Psoas muscle (tissue), 7 donors: ENCODE measurements at regions not wholly inside any gene's neighbourhood (a gene's known extent, or its start where the extent isn't known, plus 50 kb on each side); places are given as distances from the start of the nearest gene placed in this dataset.
A peak's percentile ranks its signal among the peaks of the same experiment; 100 is the strongest.

Experiments
- ATAC-seq, 4 donors: fragments of 200-7000 bp; cut with Tn5 transposase; one replicate each; pipeline ENCODE4 v1.9.1; 2020; ENCODE audit warnings: moderate library complexity in 3 of 4, mild to moderate bottlenecking in 2 of 4
- DNase-seq, 2 donors: peaks; one replicate each; pipeline ENCODE4 v3.0.0-alpha.2; 2020
- H3K27ac ChIP-seq: fragments of 200-600 bp; one replicate; pipeline ENCODE4 v1.8.0; 2022
- H3K27me3 ChIP-seq, 3 donors: fragments of 200-600 bp in 1 of 3; one replicate each; pipeline versions ENCODE4 v1.6.1 to v1.8.0; 2013 to 2022; ENCODE audit warnings: low read length in 2 of 3, mild to moderate bottlenecking in 2 of 3, moderate library complexity in 1 of 3; ENCODE audit not compliant: insufficient read depth in 3 of 3
- H3K36me3 ChIP-seq, 2 donors: fragments of 200-600 bp in 1 of 2; one replicate each; pipeline versions ENCODE4 v1.6.1 to v1.8.0; 2013 to 2022; ENCODE audit warnings: low read depth in 1 of 2, mild to moderate bottlenecking in 1 of 2, moderate library complexity in 1 of 2; ENCODE audit not compliant: insufficient read depth in 1 of 2
- H3K4me1 ChIP-seq: fragments of 200-600 bp; one replicate; pipeline ENCODE4 v1.8.0; 2022
- H3K4me3 ChIP-seq: fragments of 200-600 bp; one replicate; pipeline ENCODE4 v1.8.0; 2022; ENCODE audit warnings: mild to moderate bottlenecking
- H3K9me3 ChIP-seq: fragments of 200-600 bp; one replicate; pipeline ENCODE4 v1.8.0; 2022
- CTCF ChIP-seq: fragments of 200-600 bp; IDR thresholded peaks from one replicate; pipeline ENCODE4 v1.8.0; 2022; ENCODE audit warnings: antibody characterized with exemption
- WGBS, 3 donors: extraction: QIAGEN DNeasy Blood & Tissue Kit; methylation state at CpG; one replicate each; pipeline versions ENCODE4 v1.1.6 to v1.1.7; 2013; 5-methylcytosine and 5-hydroxymethylcytosine counted together
- intact Hi-C, 2 donors: fragments of 100-400 bp; cut with DNase I; formaldehyde crosslinking; loops; one replicate each; pipeline versions ENCODE4 v1.11.0 to v1.14.2; 2022
- donor health status: healthy with polysubstance abuse.
- donor health status: DM: no; HTN: no; CAD: no; lungs with moderate emphysema.
- donor health status: Bipolar disorder and iron deficiency.
- donor health status: healthy.
- donor health status: DM: yes; HTN: yes; CAD: no.
- donor health status: DM: no; HTN: no; CAD: no.
- donor health status: DM: yes; HTN: yes; CAD: no.

GRCh38 chr6:54048782-54049181 lies 62.5 kb upstream of the MLIP start:
- H3K27me3 ChIP-seq, result no peaks in the 10 kb centered on the region
- H3K27ac ChIP-seq, result peak overlapping the region; percentile 86
- no peak for TF ChIP-seq CTCF
- no peaks in the 10 kb centered on the region for H3K9me3 ChIP-seq
- ATAC-seq (peak in 3 of 4 donors; percentile 27 to 63 (median 61)), DNase-seq (no peak)
- intact Hi-C loops, result no loop called here
- H3K4me1 ChIP-seq, result peaks cover 95% of the 10 kb centered on the region
- peak overlapping the region; percentile 15 for H3K4me3 ChIP-seq
- H3K36me3 ChIP-seq, result no peaks in the 10 kb centered on the region

GRCh38 chr6:54050750-54051149 lies 60.5 kb upstream of the MLIP start:
- DNase-seq (no peak), ATAC-seq (peak in 1 of 4 donors; percentile 25)
- peak overlapping the region; percentile 86 for H3K27ac ChIP-seq
- peak overlapping the region; percentile 8 for H3K4me3 ChIP-seq
- H3K27me3 ChIP-seq, result no peaks in the 10 kb centered on the region
- H3K36me3 ChIP-seq, result no peaks in the 10 kb centered on the region
- H3K9me3 ChIP-seq, result no peaks in the 10 kb centered on the region
- intact Hi-C loops, result no loop called here
- 16 to 30% (median 23%) methylated on average over 2 of the region's 2 CpGs for WGBS, 3 donors
- H3K4me1 ChIP-seq, result peaks cover 87% of the 10 kb centered on the region
- no peak for TF ChIP-seq CTCF

GRCh38 chr6:54053881-54054391 lies 57.3 kb upstream of the MLIP start:
- DNase-seq, result peak; percentile 38 to 57
- intact Hi-C loops, result no loop called here
- TF ChIP-seq CTCF, result no peak
- WGBS, 3 donors, result 12 to 19% (median 17%) methylated on average over 4 of the region's 4 CpGs
- Histone ChIP-seq H3K4me1 (peaks cover 87% of the 10 kb centered on the region), H3K9me3 (no peaks in the 10 kb centered on the region), H3K27me3 (no peaks in the 10 kb centered on the region), H3K27ac (peak overlapping the region; percentile 86), H3K36me3 (no peaks in the 10 kb centered on the region), H3K4me3 (peak overlapping the region; percentile 58)
- ATAC-seq, result peak; percentile 92 to 99 (median 97)

GRCh38 chr6:54056105-54056504 lies 55.1 kb upstream of the MLIP start:
- DNase-seq, result no peak
- H3K4me3 ChIP-seq, result peak overlapping the region; percentile 23
- peak overlapping the region; percentile 86 for H3K27ac ChIP-seq
- no peaks in the 10 kb centered on the region for H3K9me3 ChIP-seq
- no peaks in the 10 kb centered on the region for H3K36me3 ChIP-seq
- intact Hi-C loops, result no loop called here
- TF ChIP-seq CTCF, result no peak
- peaks cover 81% of the 10 kb centered on the region for H3K4me1 ChIP-seq
- WGBS, 3 donors, result 43 to 66% (median 50%) methylated on average over 3 of the region's 3 CpGs
- no peak for ATAC-seq
- H3K27me3 ChIP-seq, result no peaks in the 10 kb centered on the region

- Histone ChIP-seq H3K4me1 (peaks cover 75% of the 10 kb centered on the region), H3K4me3 (peak overlapping the region; percentile 23), H3K36me3 (no peaks in the 10 kb centered on the region), H3K9me3 (no peaks in the 10 kb centered on the region), H3K27ac (peak overlapping the region; percentile 86), H3K27me3 (no peaks in the 10 kb centered on the region)
- DNase-seq (no peak), ATAC-seq (no peak)
- 24 to 30% (median 26%) methylated on average over 1 of the region's 1 CpG for WGBS, 3 donors
- no peak for TF ChIP-seq CTCF
- intact Hi-C loops, result no loop called here
Measured at GRCh38 chr6:54057058-54057457, 54.2 kb upstream of the MLIP start.
